PC-3 (cell line): ENCODE measurements at regions not wholly inside any gene's neighbourhood (a gene's known extent, or its start where the extent isn't known, plus 50 kb on each side); places are given as distances from the start of the nearest gene placed in this dataset.

Experiments used
- EZH2 ChIP-seq: fragments of 300-600 bp; sonication (generic); IDR thresholded peaks from one replicate; pipeline ENCODE4 v1.6.1; 2017; ENCODE audit warnings: antibody characterized with exemption, mild to moderate bottlenecking, low read length; ENCODE audit not compliant: unreplicated experiment
- EZH2phosphoT487 ChIP-seq: fragments of 300-600 bp; sonication (generic); IDR thresholded peaks from 2 replicates; pipeline ENCODE4 v1.6.1; 2018; ENCODE audit warnings: mild to moderate bottlenecking, antibody characterized with exemption, low read length, borderline replicate concordance
- TF ChIP-seq, protein P1 (sequence below): fragments of 300-600 bp; sonication (generic); conservative IDR thresholded peaks from 2 replicates; pipeline ENCODE4 v1.5.1; 2017; ENCODE audit warnings: antibody characterized with exemption, low read depth, mild to moderate bottlenecking, low read length

DNA sequence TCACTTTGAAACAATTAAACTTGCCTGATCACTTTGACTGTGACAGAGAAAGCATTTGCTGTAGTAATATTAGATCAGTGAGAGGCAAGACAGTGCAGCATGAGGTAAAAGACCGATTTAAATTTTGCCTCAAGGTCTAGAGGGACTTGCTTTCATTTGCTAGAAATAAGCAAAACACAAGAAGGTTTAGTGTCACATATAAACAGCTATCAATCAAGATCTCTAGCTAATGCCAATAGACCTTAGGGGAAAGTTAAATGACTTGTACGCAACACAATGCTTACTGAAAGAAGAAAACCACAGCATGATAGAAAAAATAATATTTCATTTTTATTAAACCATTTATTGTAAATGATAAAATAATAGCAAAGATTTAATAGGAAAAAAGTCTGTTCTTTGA lies 113.5 kb downstream of the DSC3 start:
- TF ChIP-seq EZH2 (no peak), EZH2phosphoT487 (no peak)
- TF ChIP-seq, protein P1, sequence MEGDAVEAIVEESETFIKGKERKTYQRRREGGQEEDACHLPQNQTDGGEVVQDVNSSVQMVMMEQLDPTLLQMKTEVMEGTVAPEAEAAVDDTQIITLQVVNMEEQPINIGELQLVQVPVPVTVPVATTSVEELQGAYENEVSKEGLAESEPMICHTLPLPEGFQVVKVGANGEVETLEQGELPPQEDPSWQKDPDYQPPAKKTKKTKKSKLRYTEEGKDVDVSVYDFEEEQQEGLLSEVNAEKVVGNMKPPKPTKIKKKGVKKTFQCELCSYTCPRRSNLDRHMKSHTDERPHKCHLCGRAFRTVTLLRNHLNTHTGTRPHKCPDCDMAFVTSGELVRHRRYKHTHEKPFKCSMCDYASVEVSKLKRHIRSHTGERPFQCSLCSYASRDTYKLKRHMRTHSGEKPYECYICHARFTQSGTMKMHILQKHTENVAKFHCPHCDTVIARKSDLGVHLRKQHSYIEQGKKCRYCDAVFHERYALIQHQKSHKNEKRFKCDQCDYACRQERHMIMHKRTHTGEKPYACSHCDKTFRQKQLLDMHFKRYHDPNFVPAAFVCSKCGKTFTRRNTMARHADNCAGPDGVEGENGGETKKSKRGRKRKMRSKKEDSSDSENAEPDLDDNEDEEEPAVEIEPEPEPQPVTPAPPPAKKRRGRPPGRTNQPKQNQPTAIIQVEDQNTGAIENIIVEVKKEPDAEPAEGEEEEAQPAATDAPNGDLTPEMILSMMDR: no peak
